NCI-H774 (cell line): ENCODE measurements at regions not wholly inside any gene's neighbourhood (a gene's known extent, or its start where the extent isn't known, plus 50 kb on each side); places are given as distances from the start of the nearest gene placed in this dataset.

Experiments used
- DNase-seq: peaks from one replicate; lab custom pipeline; 2025; lab: John Stamatoyannopoulos, UW

GRCh38 chr6:93784794-93785693 lies 365.7 kb upstream of the EPHA7 start:
- no peak for DNase-seq

- DNase-seq, result no peak
Measured at GRCh38 chr6:93779086-93779841, 359.9 kb upstream of the EPHA7 start.

GRCh38 chr6:93759190-93759589 lies 339.8 kb upstream of the EPHA7 start:
- no peak for DNase-seq

DNA sequence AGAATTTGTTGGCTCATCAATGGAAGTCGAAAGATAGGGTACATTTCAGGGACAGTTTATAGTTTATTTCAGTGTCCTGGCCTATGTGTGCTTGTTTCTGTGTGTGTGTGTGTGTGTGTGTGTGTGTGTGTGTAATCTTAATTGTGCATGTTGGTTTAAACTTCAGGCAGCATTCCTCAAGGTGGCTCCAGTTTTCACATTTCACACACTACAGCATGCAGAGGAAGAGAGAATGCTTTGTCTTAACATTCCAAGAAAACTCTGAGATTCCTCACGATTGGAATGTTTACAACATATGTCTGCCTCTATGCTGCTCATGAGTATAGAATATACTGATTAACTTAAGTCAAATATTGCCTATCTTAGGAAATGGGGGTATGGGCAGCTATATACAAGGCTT lies 332.6 kb upstream of the EPHA7 start:
- DNase-seq, result no peak

DNA sequence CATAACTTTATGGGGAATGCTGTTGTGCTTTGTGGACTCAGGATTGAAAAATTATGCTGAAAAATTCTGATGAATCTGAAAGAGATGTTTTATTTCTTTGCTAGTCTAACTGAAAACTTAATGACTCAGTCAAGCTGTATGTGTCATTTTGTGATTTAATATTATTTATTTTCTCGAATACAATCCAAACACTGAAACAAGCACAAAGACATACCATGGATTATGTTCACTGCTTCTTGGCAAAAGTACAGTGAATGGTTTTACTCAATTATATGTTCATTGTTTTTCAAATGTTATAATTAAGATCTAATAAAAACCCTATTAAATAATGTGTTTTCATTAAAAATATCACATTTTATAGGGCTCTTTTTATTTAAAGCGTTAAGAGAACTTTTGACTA lies 330.6 kb upstream of the EPHA7 start:
- no peak for DNase-seq

- no peak for DNase-seq
Measured at GRCh38 chr6:93749191-93749590, 329.8 kb upstream of the EPHA7 start.

- DNase-seq, result no peak
Measured at GRCh38 chr6:93746892-93747291, 327.5 kb upstream of the EPHA7 start.

GRCh38 chr6:93745306-93745705 lies 325.9 kb upstream of the EPHA7 start:
- DNase-seq, result no peak

DNA sequence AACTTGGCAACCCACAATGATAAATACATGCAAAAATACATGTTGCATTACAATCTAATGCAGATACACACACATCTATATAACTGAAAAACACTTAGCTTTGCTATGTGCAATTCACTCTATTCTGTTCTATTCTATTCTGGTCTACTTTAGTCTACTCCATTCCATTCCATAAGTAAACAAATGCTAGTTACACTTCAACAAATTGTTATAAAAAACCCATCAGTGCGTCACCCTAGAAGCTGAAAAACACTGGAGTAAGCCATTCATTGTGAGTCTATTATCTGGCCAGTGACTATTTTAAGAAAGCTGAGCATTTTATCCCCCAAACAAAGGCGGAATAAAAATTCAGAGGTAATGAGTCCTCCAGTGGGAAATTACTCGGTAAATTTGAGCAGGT lies 315.7 kb upstream of the EPHA7 start:
- peak; percentile 75 for DNase-seq

DNA sequence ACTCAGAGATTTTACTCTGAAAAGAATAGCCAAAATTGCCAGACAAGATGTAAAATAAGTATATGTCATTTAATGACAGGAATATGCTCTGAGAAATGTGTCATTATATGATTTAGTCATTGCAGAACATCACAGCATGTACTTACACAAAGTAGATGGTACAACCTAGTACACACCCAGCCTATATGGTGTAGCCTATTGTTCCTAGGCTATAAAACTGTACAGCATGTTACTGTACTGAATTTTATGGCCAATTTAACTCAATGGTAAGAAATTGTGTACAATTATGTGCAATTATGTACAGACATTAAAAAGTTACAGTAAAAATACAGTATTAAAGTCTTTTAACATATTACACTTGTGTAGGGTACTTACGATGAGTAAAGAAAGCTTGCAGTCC lies 311.9 kb upstream of the EPHA7 start:
- no peak for DNase-seq

DNA sequence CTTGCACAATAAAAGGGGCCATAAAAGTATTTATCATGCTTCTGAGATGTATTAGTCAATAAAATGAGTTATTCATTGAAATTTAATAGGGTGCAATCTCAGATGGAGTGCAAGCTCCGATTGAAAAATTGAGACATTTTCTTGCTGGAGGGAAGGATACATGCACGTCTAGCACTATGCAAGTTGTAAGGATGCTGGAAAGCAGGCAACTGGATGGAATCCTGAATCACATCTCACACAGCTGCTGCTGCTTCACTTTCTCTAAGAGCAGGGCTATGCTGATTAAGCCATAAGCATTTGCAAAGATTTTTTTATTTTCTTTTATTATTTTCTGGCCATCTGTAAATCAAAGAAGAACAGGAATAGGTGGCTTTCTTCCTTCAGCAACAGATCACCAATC lies 308.8 kb upstream of the EPHA7 start:
- DNase-seq, result no peak

DNA sequence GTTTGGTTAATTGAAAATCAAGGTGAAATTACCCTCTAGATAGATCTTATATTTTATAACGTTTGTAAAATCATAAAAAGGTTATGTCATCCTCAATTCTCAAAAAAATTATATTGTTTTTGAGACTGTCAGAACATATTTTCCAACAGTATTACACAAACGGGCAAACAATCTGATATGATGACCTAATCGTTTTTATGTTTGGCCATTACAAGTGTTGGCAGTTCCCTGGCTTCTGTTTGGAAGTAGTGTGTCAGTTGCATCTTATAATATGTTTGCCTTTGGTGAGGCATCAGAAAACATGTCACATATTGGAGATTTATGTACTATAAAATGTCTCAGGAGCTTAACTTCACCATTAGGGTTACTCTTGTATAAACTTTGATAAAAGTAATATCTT lies 308.1 kb upstream of the EPHA7 start:
- no peak for DNase-seq

DNA sequence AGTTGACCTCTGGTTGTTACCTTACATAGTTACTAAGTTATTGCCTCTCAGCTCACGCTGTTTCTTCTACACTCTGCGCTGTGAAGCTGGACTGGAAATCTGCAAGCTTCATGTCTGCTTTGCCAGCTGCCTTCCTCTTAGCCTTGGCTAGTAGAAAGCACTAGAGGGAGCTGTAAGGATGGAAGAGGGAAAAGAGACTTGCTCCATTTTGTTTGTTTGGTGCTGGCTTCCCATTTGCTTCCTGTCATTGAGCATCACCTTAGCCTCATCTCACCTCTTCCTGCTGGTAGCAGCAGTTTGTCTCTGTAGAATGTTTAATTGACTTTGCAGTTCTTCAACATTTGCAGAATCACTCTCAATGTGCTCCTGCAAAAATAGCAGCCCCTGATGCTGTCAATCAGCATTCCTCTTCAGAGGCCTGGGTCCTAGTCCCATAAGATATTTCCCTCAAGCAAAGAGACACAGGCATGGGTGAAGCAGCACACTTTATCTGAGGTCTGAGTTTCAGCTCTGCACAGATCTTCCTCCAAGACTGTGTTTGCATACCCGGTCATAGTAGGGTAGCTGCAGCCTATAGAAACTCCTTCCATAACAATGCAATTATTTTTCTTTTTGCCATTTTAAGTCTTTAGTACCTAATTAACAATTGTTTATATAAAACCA lies 302.2 kb upstream of the EPHA7 start:
- DNase-seq, result peak; percentile 69

DNA sequence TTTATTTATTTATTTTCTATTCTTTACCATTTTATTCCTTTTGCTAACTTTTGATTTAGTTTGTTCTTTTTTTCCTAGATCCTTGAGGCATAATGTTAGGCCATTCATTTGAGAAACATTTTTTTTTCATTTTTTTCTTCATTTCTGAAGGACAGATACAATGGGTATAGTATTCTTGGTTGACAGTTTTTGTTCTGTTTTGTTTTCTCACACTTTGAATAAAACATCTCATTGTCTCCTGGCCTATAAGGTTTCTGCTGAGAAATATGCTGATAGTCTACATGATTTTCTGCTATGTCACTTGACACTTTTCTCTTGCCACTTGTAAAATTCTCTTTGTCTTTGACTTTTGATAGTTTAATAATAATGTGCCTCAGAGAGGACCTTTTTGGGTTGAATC lies 294.6 kb upstream of the EPHA7 start:
- DNase-seq, result no peak

GRCh38 chr6:93703431-93703830 lies 284.1 kb upstream of the EPHA7 start:
- DNase-seq, result no peak

GRCh38 chr6:93701526-93701925 lies 282.2 kb upstream of the EPHA7 start:
- DNase-seq, result no peak

DNA sequence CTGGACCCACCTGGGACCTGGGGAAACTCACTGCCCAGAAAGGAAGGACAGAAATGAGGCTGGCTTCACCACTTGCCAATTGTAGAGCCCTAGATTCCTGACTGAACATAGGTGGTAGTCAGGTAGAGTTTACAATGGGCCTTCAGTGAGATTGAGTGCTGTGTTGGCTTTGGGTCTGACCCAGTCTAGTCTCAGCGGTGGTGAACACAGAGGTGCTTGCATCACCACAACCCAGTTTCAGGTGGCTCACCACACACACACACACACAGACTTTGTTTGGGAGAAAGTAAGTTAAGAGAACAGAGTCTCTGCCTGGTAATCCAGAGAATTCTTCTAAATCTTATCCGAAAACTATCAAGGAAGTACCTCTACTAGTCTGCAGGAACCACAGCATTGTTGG lies 266.1 kb upstream of the EPHA7 start:
- DNase-seq, result no peak

DNA sequence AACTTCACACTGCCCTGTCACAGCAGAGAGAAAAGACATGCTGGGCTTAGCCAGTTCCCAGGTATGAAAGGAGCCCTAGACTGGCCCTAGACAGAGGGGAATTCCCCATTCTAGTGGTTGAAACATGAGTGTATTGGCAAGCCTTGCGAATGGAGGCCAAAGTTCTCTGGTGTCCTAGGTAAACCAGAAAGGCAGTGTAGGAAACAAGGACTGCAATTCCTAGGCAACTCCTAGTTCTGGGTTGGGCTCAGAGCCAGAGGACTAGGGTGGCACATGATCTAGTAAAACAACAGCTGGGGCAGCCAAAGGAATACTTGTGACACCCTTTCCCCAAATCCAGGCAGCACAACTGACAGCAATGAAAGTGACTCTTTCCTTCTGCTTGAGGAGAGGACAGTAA lies 265.0 kb upstream of the EPHA7 start:
- DNase-seq, result no peak

DNA sequence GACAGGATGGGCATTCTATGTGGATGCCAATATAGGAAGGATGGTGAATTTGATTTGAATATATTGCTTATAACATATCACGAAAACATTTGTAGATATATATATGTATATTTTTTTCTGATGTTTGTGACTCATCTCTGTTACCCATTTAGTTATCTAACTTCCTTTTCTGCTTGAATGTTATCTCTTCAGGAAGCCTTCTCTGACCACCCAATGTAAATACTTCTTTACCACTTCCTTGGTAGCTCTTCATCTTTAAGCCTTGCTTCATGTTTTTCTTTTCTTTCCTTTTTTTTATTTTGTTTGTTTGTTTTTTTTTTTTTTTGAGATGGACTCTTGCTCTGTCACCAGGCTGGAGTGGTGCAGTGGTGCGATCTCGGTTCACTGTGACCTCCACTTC lies 260.5 kb upstream of the EPHA7 start:
- DNase-seq, result no peak

DNA sequence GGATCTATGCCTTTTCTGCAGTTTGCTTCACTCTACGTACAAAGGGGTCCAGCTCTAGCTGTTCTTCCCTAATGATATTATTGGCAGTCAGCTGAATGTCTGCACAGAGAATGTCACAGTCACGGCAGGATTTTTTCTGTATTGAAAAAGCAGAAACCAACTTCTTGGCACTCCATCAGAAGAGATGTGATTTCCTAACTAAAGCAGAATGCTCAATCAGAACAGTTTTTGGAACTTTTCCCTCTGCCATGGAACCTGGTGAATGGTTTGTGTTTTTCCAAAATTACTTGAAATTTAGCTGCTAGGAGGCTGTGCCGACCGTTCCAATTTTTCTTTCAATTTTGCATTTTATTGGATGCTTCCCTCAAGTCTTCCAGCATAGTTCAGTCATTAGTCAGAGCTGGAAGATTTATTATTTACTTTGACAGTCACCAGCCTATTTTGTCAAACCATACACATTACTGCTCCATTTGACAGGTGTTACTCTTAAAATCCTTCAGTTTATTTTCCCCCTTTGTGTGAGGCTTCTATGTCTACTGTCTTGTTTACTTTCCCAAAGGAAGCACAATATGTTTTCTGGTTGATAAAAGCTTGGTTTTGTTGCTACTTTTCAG lies 259.6 kb upstream of the EPHA7 start:
- DNase-seq, result peak; percentile 31

DNA sequence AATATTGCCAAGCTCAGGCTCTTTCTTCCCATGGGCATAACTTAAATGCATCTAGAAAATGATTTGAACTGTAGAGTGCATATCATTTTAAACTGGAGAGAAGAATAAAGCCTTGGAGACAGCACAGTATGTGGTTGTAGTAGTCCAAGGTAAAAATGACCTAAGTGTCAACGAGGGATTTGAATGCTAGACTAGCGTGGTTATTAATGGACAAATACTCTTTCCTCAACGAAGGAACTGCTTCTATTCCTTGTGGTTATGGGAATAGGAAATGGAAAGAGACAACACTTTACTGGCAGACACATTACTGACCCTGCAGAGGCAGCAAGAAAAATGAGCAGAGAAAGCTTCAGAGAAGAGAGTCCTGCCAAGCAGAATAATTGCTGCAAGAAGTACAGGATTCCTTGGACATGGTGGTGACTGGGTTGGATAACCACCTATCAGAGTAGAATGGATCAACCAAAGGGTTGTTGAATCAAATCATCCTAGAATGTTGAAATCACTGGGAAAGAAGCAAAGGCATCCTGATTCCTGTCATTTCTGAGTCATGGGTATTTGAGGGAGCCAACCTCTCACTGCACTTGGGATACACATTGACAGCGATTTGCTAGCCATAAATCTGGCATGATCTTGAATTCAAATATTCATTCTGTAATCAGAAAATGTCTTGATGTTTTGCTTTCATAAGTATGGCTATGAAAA lies 258.1 kb upstream of the EPHA7 start:
- DNase-seq, result no peak

DNA sequence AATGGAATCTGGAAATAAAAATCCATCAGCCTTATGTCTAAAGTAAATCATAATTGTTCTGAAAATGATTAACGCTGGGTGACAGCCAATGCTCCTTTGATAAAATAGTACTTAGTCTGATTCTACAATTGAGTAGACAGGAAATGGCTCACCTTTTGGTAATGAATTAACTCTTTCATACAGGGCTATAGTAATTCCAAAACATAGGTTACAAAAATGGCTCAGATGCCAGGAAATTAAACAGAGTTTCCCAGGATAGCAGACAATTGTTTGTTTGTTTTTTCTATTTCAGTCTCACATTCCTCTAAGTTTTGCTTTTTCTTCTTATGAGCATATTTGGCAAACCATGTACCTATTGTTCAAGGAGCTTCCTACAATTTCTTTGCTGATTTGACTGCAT lies 257.2 kb upstream of the EPHA7 start:
- DNase-seq, result peak; percentile 23
